ENCODE measurements at regions not wholly inside any gene's neighbourhood (a gene's known extent, or its start where the extent isn't known, plus 50 kb on each side); places are given as distances from the start of the nearest gene placed in this dataset.

DNA sequence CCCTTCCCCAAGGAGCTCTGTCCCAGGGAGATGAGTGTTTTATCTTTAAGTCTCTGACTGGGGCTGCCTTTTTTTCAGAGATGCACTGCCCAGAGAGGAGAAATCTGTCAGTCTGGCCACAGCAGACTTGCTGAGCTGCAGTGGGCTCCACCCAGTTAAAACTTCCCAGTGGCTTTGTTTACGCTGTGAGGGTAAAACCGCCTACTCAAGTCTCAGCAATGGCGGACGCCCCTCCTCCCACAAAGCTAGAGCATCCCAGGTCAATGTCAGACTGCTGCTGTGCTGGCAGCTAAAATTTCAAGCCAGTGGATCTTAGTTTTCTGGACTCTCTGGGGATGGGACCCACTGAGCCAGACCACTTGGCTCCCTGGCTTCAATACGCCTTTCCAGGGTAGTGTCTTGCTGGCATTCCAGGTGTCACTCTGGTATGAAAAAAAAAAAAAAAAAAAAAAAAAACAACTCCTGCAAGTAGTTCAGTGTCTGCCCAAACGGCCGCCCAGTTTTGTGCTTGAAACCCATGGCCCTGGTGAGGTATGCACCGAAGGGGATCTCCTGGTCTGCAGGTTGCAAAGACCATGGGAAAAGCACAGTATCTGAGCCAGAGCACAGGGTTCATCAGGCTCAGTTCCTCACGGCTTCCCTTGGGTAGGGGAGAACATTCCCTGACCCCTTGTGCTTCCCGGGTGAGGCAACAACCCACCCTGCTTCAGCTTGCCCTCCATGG, 1616.1 kb upstream of the ADGRL3 start:
- TF ChIP-seq, protein P1, sequence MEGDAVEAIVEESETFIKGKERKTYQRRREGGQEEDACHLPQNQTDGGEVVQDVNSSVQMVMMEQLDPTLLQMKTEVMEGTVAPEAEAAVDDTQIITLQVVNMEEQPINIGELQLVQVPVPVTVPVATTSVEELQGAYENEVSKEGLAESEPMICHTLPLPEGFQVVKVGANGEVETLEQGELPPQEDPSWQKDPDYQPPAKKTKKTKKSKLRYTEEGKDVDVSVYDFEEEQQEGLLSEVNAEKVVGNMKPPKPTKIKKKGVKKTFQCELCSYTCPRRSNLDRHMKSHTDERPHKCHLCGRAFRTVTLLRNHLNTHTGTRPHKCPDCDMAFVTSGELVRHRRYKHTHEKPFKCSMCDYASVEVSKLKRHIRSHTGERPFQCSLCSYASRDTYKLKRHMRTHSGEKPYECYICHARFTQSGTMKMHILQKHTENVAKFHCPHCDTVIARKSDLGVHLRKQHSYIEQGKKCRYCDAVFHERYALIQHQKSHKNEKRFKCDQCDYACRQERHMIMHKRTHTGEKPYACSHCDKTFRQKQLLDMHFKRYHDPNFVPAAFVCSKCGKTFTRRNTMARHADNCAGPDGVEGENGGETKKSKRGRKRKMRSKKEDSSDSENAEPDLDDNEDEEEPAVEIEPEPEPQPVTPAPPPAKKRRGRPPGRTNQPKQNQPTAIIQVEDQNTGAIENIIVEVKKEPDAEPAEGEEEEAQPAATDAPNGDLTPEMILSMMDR (IDR thresholded peaks at IDR 0.05; ENCODE audit: insufficient read depth, low read depth, low read length), result no peak
- no peak for TF ChIP-seq EZH2 (IDR thresholded peaks at IDR 0.05; ENCODE audit: insufficient read depth, low read length)

All from astrocyte (in vitro differentiated cells and primary cell).